AML-193 (cell line): ENCODE measurements at regions not wholly inside any gene's neighbourhood (a gene's known extent, or its start where the extent isn't known, plus 50 kb on each side); places are given as distances from the start of the nearest gene placed in this dataset.
A peak's percentile ranks its signal among the peaks of the same experiment; 100 is the strongest.

ENCODE experiments used
- DNase-seq, 2 experiments: peaks; one replicate each; lab custom pipeline; 2025; lab: John Stamatoyannopoulos, UW

DNA sequence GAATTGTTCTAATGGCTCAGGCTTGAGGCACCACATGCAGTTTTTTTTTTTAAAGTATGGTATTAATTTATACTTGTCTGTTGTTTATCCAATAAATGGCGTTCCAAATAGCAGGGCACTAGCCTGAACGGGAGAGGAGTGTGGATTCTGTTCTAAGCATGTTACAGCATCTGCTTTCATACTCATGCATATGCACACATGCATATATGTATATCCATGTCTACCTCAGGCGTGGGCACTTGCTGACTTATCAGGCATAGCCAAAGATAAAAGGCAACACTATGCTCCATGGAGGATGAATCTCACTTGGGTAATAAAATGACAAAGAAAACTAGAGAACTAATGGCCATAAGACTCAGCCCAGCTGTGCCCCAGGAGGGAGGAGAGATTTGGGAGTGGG lies 393.8 kb downstream of the GADD45G start:
- no peak for DNase-seq

DNA sequence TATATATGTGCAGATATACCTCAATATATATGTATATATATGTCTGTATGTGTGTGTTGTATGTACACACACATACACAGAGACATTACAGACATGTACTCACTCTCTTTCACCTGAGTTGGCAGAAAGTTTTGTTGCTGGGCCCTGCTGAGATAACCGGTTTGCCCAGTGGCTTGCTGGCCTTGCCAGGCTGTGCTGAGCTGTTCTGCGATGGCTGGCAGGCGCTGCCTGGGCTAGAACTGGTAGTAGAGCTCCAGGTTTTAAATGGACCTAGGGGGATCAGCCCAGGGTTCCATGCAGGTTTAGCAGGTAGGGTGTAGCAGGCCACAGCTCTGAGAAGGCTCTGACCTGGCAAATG lies 394.3 kb downstream of the GADD45G start:
- no peak for DNase-seq

DNA sequence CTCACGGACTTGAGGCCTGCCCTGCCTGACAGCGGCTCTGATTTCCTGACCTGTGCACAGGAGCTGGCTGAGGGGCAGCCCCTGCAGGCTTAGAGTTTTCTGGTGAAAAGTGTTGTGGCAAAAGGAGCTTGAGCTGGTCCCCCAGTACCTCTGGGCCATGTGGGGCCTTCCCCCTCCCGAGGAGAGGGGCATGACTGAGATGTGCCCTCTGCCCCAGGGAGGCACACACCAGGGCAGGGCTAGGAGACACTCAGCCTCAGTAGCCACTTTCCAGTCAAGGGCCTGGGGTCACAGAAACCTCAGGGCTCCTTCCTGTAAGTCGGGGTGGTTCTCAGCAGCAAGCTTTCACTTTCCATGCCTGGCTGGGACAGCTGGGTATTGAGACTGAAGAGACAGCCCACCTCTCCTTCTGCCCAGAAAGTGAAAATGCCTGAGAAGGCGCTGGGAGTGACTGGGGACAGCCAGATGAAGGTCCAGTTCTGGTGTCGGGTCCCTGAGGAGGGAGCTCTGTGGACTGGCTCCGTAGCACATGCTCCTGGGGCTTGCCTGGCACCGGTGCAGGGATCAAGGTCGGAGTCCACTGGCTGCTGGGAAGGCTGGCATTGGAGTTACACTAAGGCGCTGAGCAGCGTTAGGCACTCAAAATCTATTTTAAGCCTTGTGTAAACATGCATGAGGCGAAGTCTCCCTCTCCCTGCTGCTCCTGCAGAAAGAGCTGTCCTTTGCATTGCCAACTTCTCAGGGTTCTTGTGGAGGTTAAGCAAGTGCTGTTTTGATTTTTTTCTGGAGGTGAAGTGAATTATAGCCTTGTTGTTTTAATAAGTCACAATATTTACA lies 394.9 kb downstream of the GADD45G start:
- DNase-seq, result no peak

GRCh38 chr9:90000925-90001324 lies 396.1 kb downstream of the GADD45G start:
- no peak for DNase-seq

GRCh38 chr9:90001747-90002146 lies 396.9 kb downstream of the GADD45G start:
- DNase-seq, result no peak

- no peak for DNase-seq
Measured at GRCh38 chr9:90002397-90003271, 397.8 kb downstream of the GADD45G start.

DNA sequence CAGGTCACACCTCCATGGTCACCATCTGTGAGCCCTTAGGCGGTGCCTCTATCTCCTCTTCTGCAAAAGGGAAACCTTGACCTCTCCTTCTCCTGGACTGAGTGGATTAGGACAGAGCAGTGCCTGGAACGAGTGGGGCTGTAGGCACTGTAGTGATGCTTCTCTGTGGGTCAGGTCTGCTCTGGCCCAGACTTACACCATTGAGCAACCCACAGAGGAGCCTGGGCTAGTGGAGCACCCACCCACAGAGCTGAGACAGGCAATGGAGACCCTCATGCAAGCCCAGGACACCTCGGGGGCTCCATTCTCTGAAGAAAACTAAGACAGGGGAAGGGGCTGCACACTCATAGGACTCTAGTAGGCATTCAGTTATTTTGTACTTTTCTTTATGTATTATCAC lies 400.6 kb downstream of the GADD45G start:
- DNase-seq, result no peak

DNA sequence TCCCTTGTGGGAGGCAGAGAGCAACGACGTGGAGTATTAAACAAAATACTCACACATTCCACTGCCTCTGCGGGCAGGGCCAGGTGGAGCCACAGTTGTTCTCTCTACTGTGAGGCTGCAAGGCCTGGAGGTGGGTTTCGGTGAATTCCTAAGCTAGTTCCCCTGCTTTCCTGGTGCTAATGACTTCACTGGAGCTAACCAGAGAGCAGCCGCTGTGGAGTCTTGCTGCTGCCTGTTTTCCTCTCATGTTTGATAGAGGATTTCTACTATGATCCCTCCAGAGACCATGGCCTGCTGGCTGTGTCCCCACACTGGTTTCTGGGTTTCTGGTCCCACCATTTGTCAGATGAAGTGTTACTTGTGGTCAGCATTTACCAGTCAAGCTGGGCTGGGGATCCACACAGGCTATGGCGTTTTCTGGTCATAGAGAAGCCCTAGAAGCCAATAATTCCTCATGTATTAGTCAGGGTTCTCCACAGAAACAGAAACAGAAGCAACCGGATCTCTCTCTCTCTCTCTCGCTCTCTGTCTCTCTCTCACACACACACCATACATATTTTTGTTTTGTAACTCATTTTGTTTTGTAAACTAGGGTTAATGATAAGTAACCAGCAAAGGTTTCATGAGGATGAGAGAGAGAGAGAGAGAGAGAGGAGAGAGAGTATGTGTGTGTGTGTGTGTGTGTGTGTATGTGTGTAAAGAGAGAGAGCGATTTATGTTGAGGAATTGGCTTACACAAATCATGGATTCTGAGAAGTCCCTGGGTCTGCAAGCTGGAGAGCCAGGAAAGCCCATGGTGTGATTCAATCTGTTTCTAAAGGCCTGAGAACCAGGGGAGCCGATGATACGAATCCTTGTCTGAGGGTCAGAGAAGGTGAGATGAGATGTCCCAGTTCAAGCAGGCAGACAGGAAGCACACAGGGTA lies 403.0 kb downstream of the GADD45G start:
- DNase-seq, result no peak

GRCh38 chr9:90009447-90009846 lies 404.6 kb downstream of the GADD45G start:
- DNase-seq, result peak; percentile 64 to 68

GRCh38 chr9:90010793-90011192 lies 406.0 kb downstream of the GADD45G start:
- DNase-seq, result no peak

DNA sequence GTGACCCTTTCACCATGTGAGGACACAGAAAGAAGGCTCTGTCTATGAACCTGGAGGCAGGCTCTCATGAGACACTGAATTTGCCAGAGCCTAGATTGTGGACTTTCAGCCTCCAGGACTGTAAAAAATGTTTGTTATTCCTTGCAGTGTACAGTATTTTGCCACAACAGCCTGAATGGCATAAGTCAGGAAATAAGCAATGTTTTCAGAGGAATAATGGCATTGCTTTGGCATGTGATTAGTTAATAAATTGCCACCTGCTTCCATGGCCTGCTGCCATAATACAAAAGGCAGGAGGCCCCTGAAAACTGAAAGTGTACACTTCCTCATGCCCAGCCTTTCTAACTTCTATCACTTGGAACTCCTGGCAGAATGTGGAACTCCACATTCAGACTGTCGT lies 408.1 kb downstream of the GADD45G start:
- no peak for DNase-seq

DNA sequence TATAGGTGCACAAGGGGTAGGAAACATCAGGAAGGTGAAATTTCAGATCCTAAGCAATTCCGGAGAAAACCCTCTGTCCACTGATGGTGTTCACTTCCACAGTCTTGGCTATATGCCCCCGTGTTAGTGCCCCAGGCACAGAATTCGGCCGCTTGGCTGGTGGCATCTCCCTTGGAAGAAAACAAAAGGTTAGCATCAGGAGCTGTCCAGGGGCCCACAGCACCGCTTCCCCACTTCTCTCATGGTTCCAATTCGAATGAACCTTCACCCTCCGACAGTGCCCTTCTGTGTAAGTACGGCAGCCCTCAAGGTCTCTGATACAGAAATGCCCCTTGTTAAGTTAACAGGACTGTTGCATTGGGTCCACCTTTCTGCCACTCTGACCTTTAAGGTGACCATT lies 409.0 kb downstream of the GADD45G start:
- DNase-seq, result no peak

DNA sequence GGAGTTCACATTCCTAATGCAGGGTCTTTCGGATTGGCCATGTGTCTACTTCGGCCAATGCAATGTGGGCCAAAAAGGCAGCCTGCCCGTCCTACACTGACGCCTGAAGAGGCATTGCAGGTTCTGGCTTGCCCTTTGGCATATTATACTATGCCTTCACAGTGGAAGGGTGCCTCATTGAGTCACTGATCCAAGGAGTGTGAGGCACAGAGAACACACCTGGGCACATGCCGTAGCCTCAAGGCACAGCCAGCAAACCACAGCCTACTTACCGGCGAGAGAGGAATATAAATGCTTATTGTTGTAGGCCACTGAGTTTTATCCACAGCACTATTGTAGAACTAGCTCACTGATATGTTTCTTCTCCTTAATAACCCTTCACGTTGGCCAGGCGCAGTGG lies 409.6 kb downstream of the GADD45G start:
- DNase-seq, result no peak

DNA sequence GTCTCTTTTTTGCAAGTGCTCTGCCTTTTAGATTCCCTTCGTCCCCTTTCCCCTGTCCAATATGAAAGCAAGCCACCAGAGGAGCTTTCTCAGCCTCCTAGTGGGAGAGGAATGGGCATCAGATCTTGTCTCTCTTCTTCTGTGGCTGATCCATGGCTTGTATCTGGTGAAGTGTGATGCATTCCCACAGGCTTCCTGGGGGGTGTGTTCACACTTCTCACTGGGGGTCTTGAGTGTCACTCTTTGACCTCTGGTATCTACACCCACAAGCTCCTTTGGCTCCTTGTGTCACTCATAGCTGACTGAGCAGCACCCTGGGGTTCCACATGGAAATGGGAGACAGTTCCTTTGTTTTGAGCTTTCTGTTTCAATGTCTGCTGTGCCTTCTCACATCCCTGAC lies 411.5 kb downstream of the GADD45G start:
- DNase-seq, result no peak

DNA sequence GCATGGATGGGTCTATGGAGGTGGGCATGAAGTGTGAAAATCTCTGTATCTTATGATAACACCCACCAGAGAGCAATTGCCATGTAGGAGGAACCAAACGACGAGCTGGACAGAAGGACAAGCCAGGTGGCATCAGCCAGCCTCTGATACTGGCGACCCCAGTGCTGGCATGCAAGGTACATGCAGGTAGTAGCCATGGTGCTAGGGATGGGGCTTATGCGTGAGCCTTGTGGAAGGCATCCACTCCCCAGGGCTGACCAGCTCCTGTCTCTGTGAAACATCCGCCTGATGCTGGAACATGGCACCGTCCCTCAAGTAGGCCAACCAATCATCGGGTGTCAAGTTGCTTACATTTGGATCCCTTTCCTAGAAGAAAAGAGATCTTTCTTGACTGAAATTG lies 412.9 kb downstream of the GADD45G start:
- no peak for DNase-seq

GRCh38 chr9:90018688-90019087 lies 413.9 kb downstream of the GADD45G start:
- DNase-seq, result no peak

DNA sequence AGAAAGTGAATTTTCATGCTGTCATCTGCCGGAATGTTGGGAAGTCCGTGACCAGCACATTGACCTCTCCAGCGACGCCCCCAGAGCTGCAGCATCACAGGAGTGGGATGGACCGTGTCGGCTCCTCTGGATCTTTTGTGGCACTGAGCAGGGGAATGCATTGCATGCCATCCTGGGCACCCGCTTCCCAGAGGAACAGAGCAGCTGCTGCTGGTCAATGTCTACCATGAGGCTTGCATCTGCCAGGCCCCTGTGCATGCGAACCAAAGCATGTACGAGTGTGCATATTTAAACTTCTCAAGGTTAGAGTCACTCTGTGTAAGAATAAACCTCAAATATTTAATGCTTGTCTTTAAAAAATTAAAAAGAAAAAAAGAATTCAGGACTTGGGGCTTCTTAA lies 414.8 kb downstream of the GADD45G start:
- DNase-seq, result no peak

- no peak for DNase-seq
Measured at GRCh38 chr9:90020276-90020871, 415.6 kb downstream of the GADD45G start.

- DNase-seq, result no peak
Measured at GRCh38 chr9:90021216-90021906, 416.5 kb downstream of the GADD45G start.

DNA sequence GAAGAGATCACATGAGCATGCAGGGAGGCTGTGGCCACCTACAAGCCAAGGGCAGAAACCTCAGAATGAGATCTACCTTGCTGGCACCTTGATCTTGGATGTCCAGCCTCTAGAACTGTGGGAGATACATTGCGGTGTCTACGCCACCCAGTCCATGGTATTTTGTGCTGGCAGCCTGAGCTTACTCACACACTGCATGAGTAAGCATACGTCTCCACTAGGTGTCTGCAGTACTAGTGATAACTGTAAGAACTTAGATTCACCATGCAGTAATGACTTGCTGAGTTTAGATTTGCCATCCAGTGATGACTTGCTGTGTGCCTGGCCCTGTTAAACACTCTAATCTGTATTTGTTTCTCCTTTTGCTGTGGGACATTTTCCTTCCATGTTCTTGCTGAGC lies 417.7 kb downstream of the GADD45G start:
- DNase-seq, result no peak

DNA sequence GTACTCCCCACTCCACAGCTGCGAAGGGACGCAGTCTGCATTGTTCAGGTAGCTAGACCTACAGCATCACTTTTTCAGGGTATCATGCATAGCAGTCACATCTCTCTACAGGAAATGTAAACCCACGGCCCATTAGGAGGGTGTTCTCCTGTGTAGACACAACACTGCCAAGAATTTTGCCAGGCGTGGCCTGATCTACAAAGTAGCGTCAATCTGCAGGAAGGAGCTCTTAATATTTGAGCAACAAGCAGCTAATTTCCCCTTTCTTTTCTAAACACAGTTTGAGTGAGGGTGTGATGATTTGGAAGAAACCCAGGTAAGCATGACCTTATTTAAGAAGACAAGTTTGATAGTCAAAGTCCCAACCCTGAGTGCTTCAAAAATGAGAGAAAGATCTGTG lies 419.0 kb downstream of the GADD45G start:
- DNase-seq, result no peak
